HG03558 (cell line): ENCODE measurements at regions not wholly inside any gene's neighbourhood (a gene's known extent, or its start where the extent isn't known, plus 50 kb on each side); places are given as distances from the start of the nearest gene placed in this dataset.

ENCODE experiments used
- ATAC-seq: cut with Tn5 transposase; IDR thresholded peaks from one replicate; pipeline ENCODE4 v1.9.1; 2021; ENCODE audit warnings: moderate number of reproducible peaks; ENCODE audit not compliant: unreplicated experiment; ENCODE audit errors: extremely low read depth

GRCh38 chr3:95048564-95048963 lies 985.7 kb downstream of the NSUN3 start:
- ATAC-seq, result no peak

- no peak for ATAC-seq
Measured at GRCh38 chr3:95049841-95050240, 987.0 kb downstream of the NSUN3 start.

GRCh38 chr3:95055288-95055687 lies 992.4 kb downstream of the NSUN3 start:
- no peak for ATAC-seq

GRCh38 chr3:95082191-95082590 lies 1019.3 kb downstream of the NSUN3 start:
- no peak for ATAC-seq

- ATAC-seq, result no peak
Measured at GRCh38 chr3:95084738-95085137, 1021.9 kb downstream of the NSUN3 start.

GRCh38 chr3:95088464-95088863 lies 1025.6 kb downstream of the NSUN3 start:
- ATAC-seq, result no peak

GRCh38 chr3:95097493-95097892 lies 1034.6 kb downstream of the NSUN3 start:
- no peak for ATAC-seq

GRCh38 chr3:95120921-95121320 lies 1058.1 kb downstream of the NSUN3 start:
- no peak for ATAC-seq

- no peak for ATAC-seq
Measured at GRCh38 chr3:95123104-95123503, 1060.2 kb downstream of the NSUN3 start.

- ATAC-seq, result no peak
Measured at GRCh38 chr3:95134693-95135413, 1072.0 kb downstream of the NSUN3 start.

- ATAC-seq, result no peak
Measured at GRCh38 chr3:95148107-95148506, 1085.2 kb downstream of the NSUN3 start.

GRCh38 chr3:95151590-95151989 lies 1088.7 kb downstream of the NSUN3 start:
- no peak for ATAC-seq

- ATAC-seq, result no peak
Measured at GRCh38 chr3:95154766-95155165, 1091.9 kb downstream of the NSUN3 start.

- ATAC-seq, result no peak
Measured at GRCh38 chr3:95162794-95163193, 1099.9 kb downstream of the NSUN3 start.

- ATAC-seq, result no peak
Measured at GRCh38 chr3:95167748-95168147, 1104.9 kb downstream of the NSUN3 start.

- no peak for ATAC-seq
Measured at GRCh38 chr3:95168526-95168925, 1105.7 kb downstream of the NSUN3 start.

- ATAC-seq, result no peak
Measured at GRCh38 chr3:95172164-95172943, 1109.5 kb downstream of the NSUN3 start.

GRCh38 chr3:95177096-95177495 lies 1114.2 kb downstream of the NSUN3 start:
- no peak for ATAC-seq

- ATAC-seq, result no peak
Measured at GRCh38 chr3:95184038-95184437, 1121.2 kb downstream of the NSUN3 start.

- ATAC-seq, result no peak
Measured at GRCh38 chr3:95189348-95189747, 1126.5 kb downstream of the NSUN3 start.

- ATAC-seq, result no peak
Measured at GRCh38 chr3:95197661-95198060, 1134.8 kb downstream of the NSUN3 start.

GRCh38 chr3:95200384-95200783 lies 1137.5 kb downstream of the NSUN3 start:
- no peak for ATAC-seq
